Upper lobe of left lung (tissue), 6 donors: ENCODE measurements at regions not wholly inside any gene's neighbourhood (a gene's known extent, or its start where the extent isn't known, plus 50 kb on each side); places are given as distances from the start of the nearest gene placed in this dataset.

ENCODE experiments used
- ATAC-seq, 2 donors: fragments of 200-7000 bp; cut with Tn5 transposase; one replicate each; pipeline ENCODE4 v1.9.1; 2022; ENCODE audit warnings: mild to moderate bottlenecking in 2 of 2, moderate library complexity in 2 of 2; ENCODE audit not compliant: low FRiP score in 2 of 2
- DNase-seq, 2 donors: peaks; one replicate each; pipeline ENCODE4 v3.0.0-alpha.2; 2019 to 2020
- H3K27ac ChIP-seq, 4 donors: fragments of 200-600 bp; sonication (generic); one replicate each; pipeline ENCODE4 v1.5.1; 2016 to 2019
- H3K27me3 ChIP-seq, 4 donors: fragments of 200-600 bp; sonication (generic); one replicate each; pipeline ENCODE4 v1.5.1; 2017 to 2019
- H3K36me3 ChIP-seq, 4 donors: fragments of 200-600 bp; sonication (generic); one replicate each; pipeline ENCODE4 v1.5.1; 2016 to 2019
- H3K4me1 ChIP-seq, 4 donors: fragments of 200-600 bp; sonication (generic); one replicate each; pipeline ENCODE4 v1.5.1; 2018 to 2019
- H3K4me3 ChIP-seq, 4 donors: fragments of 200-600 bp; sonication (generic); one replicate each; pipeline ENCODE4 v1.5.1; 2017 to 2019; ENCODE audit warnings: mild to moderate bottlenecking in 2 of 4, moderate library complexity in 1 of 4
- H3K9me3 ChIP-seq, 4 donors: fragments of 200-600 bp; sonication (generic); one replicate each; pipeline ENCODE4 v1.5.1; 2018 to 2019
- CTCF ChIP-seq, 6 experiments: fragments of 450-650 bp in 4 of 6; fragments of 200-600 bp in 2 of 6; sonication (generic) in 2 of 6; IDR thresholded peaks; one replicate each; pipeline ENCODE4 v1.5.1; 2016 to 2019; ENCODE audit warnings: antibody characterized with exemption in 6 of 6
- EP300 ChIP-seq, 4 donors: sonication (generic); formaldehyde crosslinking; IDR thresholded peaks; one replicate each; pipeline ENCODE4 v1.5.1; 2017; ENCODE audit warnings: antibody characterized with exemption in 4 of 4, control low read depth in 2 of 4
- POLR2A ChIP-seq, 4 donors: fragments of 450-650 bp; IDR thresholded peaks; one replicate each; pipeline ENCODE4 v1.5.1; 2016 to 2017; ENCODE audit warnings: antibody characterized with exemption in 4 of 4, mild to moderate bottlenecking in 2 of 4
- POLR2AphosphoS5 ChIP-seq, 2 donors: sonication (generic); formaldehyde crosslinking; IDR thresholded peaks; one replicate each; pipeline ENCODE4 v1.5.1; 2017; ENCODE audit warnings: antibody characterized with exemption in 2 of 2
- WGBS, 2 donors: methylation state at CpG; one replicate each; pipeline ENCODE4 v1.1.5; 2017 to 2018; 5-methylcytosine and 5-hydroxymethylcytosine counted together
- donor health status: DM: no; HTN: no; CAD: no; lungs with moderate emphysema.
- donor health status: DM: no; HTN: yes; CAD: no; lungs with severe emphysema.

DNA sequence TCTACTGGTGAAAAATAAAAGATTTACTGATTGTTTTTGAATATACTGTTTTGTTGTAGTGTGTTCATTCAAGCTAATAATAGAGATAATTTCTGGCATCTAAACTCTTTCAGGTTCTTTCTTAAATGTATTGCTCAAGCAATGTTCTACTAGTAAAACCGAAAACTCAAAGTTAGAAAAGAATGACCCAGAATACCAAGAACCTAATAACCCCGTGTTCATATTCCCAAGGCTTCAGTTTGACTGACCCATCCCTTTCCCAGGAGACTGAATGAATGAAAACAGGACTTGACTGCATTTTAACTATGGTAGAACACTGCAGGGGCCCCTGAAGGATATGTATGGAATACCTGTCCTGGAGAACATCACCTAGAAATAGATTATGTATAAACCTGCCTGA is 375.3 kb downstream of the MAFB start:
- Histone ChIP-seq H3K27ac (no peak overlapping the region), H3K4me3 (no peak overlapping the region), H3K9me3 (no peaks in the 10 kb centered on the region), H3K36me3 (no peaks in the 10 kb centered on the region), H3K27me3 (no peaks in the 10 kb centered on the region), H3K4me1 (no peaks in the 10 kb centered on the region)
- 54 to 90% methylated on average over 2 of the region's 2 CpGs for WGBS, 2 donors
- no peak for TF ChIP-seq EP300 (IDR thresholded peaks at IDR 0.05)
- TF ChIP-seq POLR2A (IDR thresholded peaks at IDR 0.05), result no peak
- no peak for TF ChIP-seq CTCF (IDR thresholded peaks at IDR 0.05)
- TF ChIP-seq POLR2AphosphoS5 (IDR thresholded peaks at IDR 0.05), result no peak
- DNase-seq, result no peak
- ATAC-seq, result no peak

DNA sequence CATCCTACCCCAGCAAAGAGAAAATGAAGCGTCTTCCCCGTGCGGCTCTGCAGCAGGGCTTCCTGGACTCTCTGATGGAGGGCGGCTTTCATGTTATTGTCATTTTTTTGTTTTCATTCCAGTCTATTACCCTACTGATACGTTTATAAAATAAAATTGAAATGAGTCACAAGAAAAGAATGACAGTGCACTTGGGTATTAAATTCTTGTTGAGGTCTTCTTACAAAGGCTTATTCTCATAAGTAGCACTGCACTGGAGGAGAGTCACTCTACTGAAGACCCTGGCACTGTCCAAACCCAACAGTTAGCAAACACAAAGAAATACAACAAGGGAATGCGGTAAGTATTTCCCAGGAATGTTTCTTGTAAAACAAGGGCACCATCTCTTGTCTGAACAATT is 379.3 kb downstream of the MAFB start:
- ATAC-seq (no peak), DNase-seq (no peak)
- Histone ChIP-seq H3K27me3 (no peaks in the 10 kb centered on the region), H3K4me1 (no peaks in the 10 kb centered on the region), H3K9me3 (no peaks in the 10 kb centered on the region), H3K27ac (no peak overlapping the region), H3K36me3 (no peaks in the 10 kb centered on the region), H3K4me3 (no peak overlapping the region)
- 87 to 88% methylated on average over 6 of the region's 6 CpGs for WGBS, 2 donors
- no peak for TF ChIP-seq CTCF (IDR thresholded peaks at IDR 0.05)
- no peak for TF ChIP-seq EP300 (IDR thresholded peaks at IDR 0.05)
- TF ChIP-seq POLR2A (IDR thresholded peaks at IDR 0.05), result no peak
- no peak for TF ChIP-seq POLR2AphosphoS5 (IDR thresholded peaks at IDR 0.05)

GRCh38 chr20:40307997-40308396 is 381.0 kb downstream of the MAFB start:
- Histone ChIP-seq H3K4me3 (no peak overlapping the region), H3K27me3 (no peaks in the 10 kb centered on the region), H3K9me3 (no peaks in the 10 kb centered on the region), H3K36me3 (no peaks in the 10 kb centered on the region), H3K27ac (no peak overlapping the region), H3K4me1 (no peaks in the 10 kb centered on the region)
- ATAC-seq, result no peak
- TF ChIP-seq CTCF (IDR thresholded peaks at IDR 0.05) (no peak), EP300 (IDR thresholded peaks at IDR 0.05) (no peak), POLR2AphosphoS5 (IDR thresholded peaks at IDR 0.05) (no peak), POLR2A (IDR thresholded peaks at IDR 0.05) (no peak)
- peak in 1 of 2 donors; percentile 13 for DNase-seq
- WGBS, 2 donors, result 80 to 82% methylated on average over 7 of the region's 7 CpGs

DNA sequence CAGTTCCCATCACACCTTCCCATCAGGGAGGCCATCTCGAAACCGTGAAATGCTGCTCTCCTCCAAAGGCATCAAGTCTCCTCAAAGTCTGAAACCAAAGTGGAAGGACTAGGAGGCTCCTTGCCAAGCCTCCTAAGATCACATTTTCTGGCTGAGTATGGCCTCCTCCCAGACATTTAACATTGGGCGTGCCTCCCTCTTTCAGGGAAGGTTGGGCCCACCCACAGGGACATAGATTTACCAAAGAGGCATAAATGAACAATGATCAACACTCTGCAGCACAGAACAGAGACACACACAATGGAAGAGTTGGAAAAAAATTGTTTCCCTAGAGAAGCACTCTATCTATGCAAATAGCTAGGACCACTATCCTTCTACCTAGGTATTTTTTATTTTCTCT is 381.8 kb downstream of the MAFB start:
- H3K4me3 ChIP-seq, result no peak overlapping the region
- ATAC-seq (peak in 1 of 2 donors; percentile 44), DNase-seq (no peak)
- TF ChIP-seq POLR2AphosphoS5 (IDR thresholded peaks at IDR 0.05) (no peak), POLR2A (IDR thresholded peaks at IDR 0.05) (no peak), CTCF (IDR thresholded peaks at IDR 0.05) (no peak), EP300 (IDR thresholded peaks at IDR 0.05) (no peak)
- no peak overlapping the region for H3K27ac ChIP-seq
- H3K9me3 ChIP-seq, result no peaks in the 10 kb centered on the region
- no peaks in the 10 kb centered on the region for H3K27me3 ChIP-seq
- WGBS, 2 donors, result 75 to 93% methylated on average over 2 to 3 of the region's 3 CpGs
- H3K4me1 ChIP-seq, result no peaks in the 10 kb centered on the region
- no peaks in the 10 kb centered on the region for H3K36me3 ChIP-seq

- no peaks in the 10 kb centered on the region for H3K27me3 ChIP-seq
- 93 to 97% methylated on average over 2 of the region's 2 CpGs for WGBS, 2 donors
- DNase-seq (no peak), ATAC-seq (no peak)
- no peak overlapping the region for H3K4me3 ChIP-seq
- no peaks in the 10 kb centered on the region for H3K4me1 ChIP-seq
- TF ChIP-seq EP300 (IDR thresholded peaks at IDR 0.05), result no peak
- no peak for TF ChIP-seq CTCF (IDR thresholded peaks at IDR 0.05)
- TF ChIP-seq POLR2AphosphoS5 (IDR thresholded peaks at IDR 0.05), result no peak
- no peak for TF ChIP-seq POLR2A (IDR thresholded peaks at IDR 0.05)
- H3K9me3 ChIP-seq, result no peaks in the 10 kb centered on the region
- H3K27ac ChIP-seq, result no peak overlapping the region
- no peaks in the 10 kb centered on the region for H3K36me3 ChIP-seq
Measured at GRCh38 chr20:40305303-40305702, 383.7 kb downstream of the MAFB start.
